Tibial artery (tissue), 4 donors: ENCODE measurements at regions not wholly inside any gene's neighbourhood (a gene's known extent, or its start where the extent isn't known, plus 50 kb on each side); places are given as distances from the start of the nearest gene placed in this dataset.
A peak's percentile ranks its signal among the peaks of the same experiment; 100 is the strongest.

Experiments
- DNase-seq, 2 donors: peaks; one replicate each; pipeline ENCODE4 v3.0.0-alpha.2; 2019
- H3K27ac ChIP-seq, 2 donors: fragments of 200-600 bp; sonication (generic) in 1 of 2; 1 replicate in 1 of 2; 2 replicates in 1 of 2; pipeline ENCODE4 v1.5.1; 2018 to 2019; ENCODE audit warnings: mild to moderate bottlenecking in 1 of 2
- H3K27me3 ChIP-seq, 2 donors: fragments of 200-600 bp; sonication (generic) in 1 of 2; one replicate each; pipeline versions ENCODE4 v1.5.1 to v1.6.0; 2016 to 2019
- H3K36me3 ChIP-seq, 3 donors: fragments of 200-600 bp; sonication (generic) in 2 of 3; one replicate each; pipeline ENCODE4 v1.5.1; 2016 to 2019; ENCODE audit warnings: mild to moderate bottlenecking in 2 of 3
- H3K4me1 ChIP-seq, 4 donors: fragments of 200-600 bp; sonication (generic) in 2 of 4; 1 replicate in 3 of 4; 2 replicates in 1 of 4; pipeline ENCODE4 v1.5.1; 2016 to 2019
- H3K4me3 ChIP-seq, 2 donors: fragments of 200-600 bp; sonication (generic) in 1 of 2; 1 replicate in 1 of 2; 2 replicates in 1 of 2; pipeline ENCODE4 v1.5.1; 2018 to 2019; ENCODE audit warnings: mild to moderate bottlenecking in 2 of 2
- H3K9me3 ChIP-seq, 3 donors: fragments of 200-600 bp; sonication (generic) in 1 of 3; one replicate each; pipeline ENCODE4 v1.5.1; 2016 to 2019
- CTCF ChIP-seq, 2 experiments: fragments of 200-600 bp in 1 of 2; fragments of 450-650 bp in 1 of 2; IDR thresholded peaks; one replicate each; pipeline ENCODE4 v1.5.1; 2017 to 2019; ENCODE audit warnings: antibody characterized with exemption in 2 of 2, mild to moderate bottlenecking in 1 of 2, moderate library complexity in 1 of 2
- intact Hi-C: fragments of 100-400 bp; cut with DNase I; formaldehyde crosslinking; loops from one replicate; pipeline ENCODE4 v1.15.0; 2023; ENCODE audit warnings: low total_unique reads

- Histone ChIP-seq H3K4me3 (no peak overlapping the region), H3K9me3 (no peaks in the 10 kb centered on the region), H3K4me1 (peaks cover 0 to 19% (median 16%) of the 10 kb centered on the region in 4 donors), H3K36me3 (no peaks in the 10 kb centered on the region), H3K27ac (no peak overlapping the region), H3K27me3 (no peaks in the 10 kb centered on the region)
- no peak for DNase-seq
- intact Hi-C loops, result no loop called here
- no peak for TF ChIP-seq CTCF (IDR thresholded peaks at IDR 0.05)
Measured at GRCh38 chr11:112780351-112781087, 180.7 kb upstream of the NCAM1 start.

- TF ChIP-seq CTCF (IDR thresholded peaks at IDR 0.05), result no peak
- no peak for DNase-seq
- H3K27ac ChIP-seq, result peak overlapping the region in 1 of 2 donors; percentile 25
Measured at GRCh38 chr11:112783945-112784322, 177.3 kb upstream of the NCAM1 start.

GRCh38 chr11:112784323-112785073 lies 176.7 kb upstream of the NCAM1 start:
- Histone ChIP-seq H3K27ac (peak overlapping the region in 1 of 2 donors; percentile 25), H3K27me3 (no peaks in the 10 kb centered on the region), H3K36me3 (no peaks in the 10 kb centered on the region), H3K4me3 (peak overlapping the region; percentile 24 to 30), H3K9me3 (no peaks in the 10 kb centered on the region), H3K4me1 (peaks cover 0 to 30% (median 27%) of the 10 kb centered on the region in 4 donors)
- DNase-seq, result peak; percentile 70 to 73
- intact Hi-C loops, result no loop called here
- no peak for TF ChIP-seq CTCF (IDR thresholded peaks at IDR 0.05)

More at GRCh38 chr11:112783945-112784322, 177.3 kb upstream of the NCAM1 start:
- Histone ChIP-seq H3K9me3 (no peaks in the 10 kb centered on the region), H3K27me3 (no peaks in the 10 kb centered on the region), H3K4me3 (no peak overlapping the region), H3K36me3 (no peaks in the 10 kb centered on the region), H3K4me1 (peaks cover 0 to 30% (median 27%) of the 10 kb centered on the region in 4 donors)
- intact Hi-C loops, result no loop called here

- DNase-seq, result no peak
- H3K27me3 ChIP-seq, result no peaks in the 10 kb centered on the region
- intact Hi-C loops, result no loop called here
- H3K4me3 ChIP-seq, result peak overlapping the region; percentile 24 to 30
- peak overlapping the region in 1 of 2 donors; percentile 50 for H3K27ac ChIP-seq
- peaks cover 0 to 30% (median 27%) of the 10 kb centered on the region in 4 donors for H3K4me1 ChIP-seq
- TF ChIP-seq CTCF (IDR thresholded peaks at IDR 0.05), result no peak
- no peaks in the 10 kb centered on the region for H3K36me3 ChIP-seq
- no peaks in the 10 kb centered on the region for H3K9me3 ChIP-seq
Measured at GRCh38 chr11:112785149-112785548, 176.1 kb upstream of the NCAM1 start.

GRCh38 chr11:112785719-112786118 lies 175.5 kb upstream of the NCAM1 start:
- Histone ChIP-seq H3K36me3 (no peaks in the 10 kb centered on the region), H3K4me1 (peaks cover 0 to 30% (median 27%) of the 10 kb centered on the region in 4 donors), H3K27ac (peak overlapping the region in 1 of 2 donors; percentile 50), H3K27me3 (no peaks in the 10 kb centered on the region), H3K9me3 (no peaks in the 10 kb centered on the region), H3K4me3 (no peak overlapping the region)
- peak in 1 of 2 donors; percentile 64 for DNase-seq
- TF ChIP-seq CTCF (IDR thresholded peaks at IDR 0.05), result no peak
- intact Hi-C loops, result no loop called here
